GM21515 (cell line): ENCODE measurements at regions not wholly inside any gene's neighbourhood (a gene's known extent, or its start where the extent isn't known, plus 50 kb on each side); places are given as distances from the start of the nearest gene placed in this dataset.
"Not testable (repeated sequence)": the region's sequence is repeated elsewhere in the genome, so short reads cannot be mapped to it uniquely, and the experiment has no call there.

ENCODE experiments used
- ATAC-seq: cut with Tn5 transposase; IDR thresholded peaks from one replicate; pipeline ENCODE4 v1.9.1; 2021; ENCODE audit not compliant: unreplicated experiment

DNA sequence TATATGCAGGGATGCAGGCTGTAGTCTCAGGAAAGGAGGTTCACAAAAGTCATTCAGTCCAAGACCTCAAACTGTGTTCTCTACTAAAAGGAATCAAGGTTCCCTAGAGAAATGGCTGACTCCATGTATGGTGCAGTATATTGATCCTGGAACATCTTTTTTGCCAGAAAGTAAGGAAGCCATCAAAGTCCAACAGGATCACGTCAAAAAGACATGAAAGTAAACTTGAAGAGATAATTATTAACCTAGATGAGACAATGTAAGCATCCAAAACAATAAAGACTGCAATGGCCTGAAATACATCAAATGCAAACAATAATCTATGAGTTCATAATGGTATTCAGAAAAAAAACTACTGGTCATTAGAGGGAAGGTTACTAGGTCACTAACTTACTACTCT is 115.6 kb upstream of the FABP2 start:
- ATAC-seq, result not testable (repeated sequence)

DNA sequence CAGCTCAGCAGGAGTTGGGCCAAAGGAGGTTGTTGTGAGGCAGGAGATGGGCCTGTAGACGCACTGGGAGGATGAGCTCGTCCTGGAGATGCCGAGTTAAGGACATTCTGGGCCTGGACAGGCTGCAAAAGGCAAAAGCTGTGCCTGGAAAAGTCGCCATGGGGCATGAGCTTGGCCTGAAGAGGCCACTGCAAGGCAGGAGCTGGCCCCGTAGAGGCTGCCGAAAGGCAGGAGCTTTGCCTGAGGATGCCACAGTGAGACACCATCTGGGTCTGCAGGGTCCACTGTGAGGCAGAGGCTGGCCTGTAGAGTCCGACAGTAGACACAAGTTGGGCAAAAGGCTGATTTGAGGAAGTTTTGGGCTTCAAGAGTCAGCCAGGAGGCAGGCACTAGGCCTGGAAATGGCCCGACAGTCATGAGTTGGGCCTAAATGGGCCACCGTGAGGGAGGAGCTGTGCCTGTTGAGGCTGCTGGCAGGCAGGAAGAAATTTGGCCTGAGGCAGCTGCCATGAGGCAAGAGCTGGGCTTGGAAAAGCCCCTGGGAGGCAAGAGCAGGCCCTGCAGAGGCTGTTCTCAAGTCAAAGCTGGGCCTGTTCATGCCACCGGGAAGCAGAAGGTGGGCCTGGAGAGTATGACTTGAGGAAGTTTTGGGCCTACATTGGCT is 86.8 kb upstream of the FABP2 start:
- not testable (repeated sequence) for ATAC-seq

DNA sequence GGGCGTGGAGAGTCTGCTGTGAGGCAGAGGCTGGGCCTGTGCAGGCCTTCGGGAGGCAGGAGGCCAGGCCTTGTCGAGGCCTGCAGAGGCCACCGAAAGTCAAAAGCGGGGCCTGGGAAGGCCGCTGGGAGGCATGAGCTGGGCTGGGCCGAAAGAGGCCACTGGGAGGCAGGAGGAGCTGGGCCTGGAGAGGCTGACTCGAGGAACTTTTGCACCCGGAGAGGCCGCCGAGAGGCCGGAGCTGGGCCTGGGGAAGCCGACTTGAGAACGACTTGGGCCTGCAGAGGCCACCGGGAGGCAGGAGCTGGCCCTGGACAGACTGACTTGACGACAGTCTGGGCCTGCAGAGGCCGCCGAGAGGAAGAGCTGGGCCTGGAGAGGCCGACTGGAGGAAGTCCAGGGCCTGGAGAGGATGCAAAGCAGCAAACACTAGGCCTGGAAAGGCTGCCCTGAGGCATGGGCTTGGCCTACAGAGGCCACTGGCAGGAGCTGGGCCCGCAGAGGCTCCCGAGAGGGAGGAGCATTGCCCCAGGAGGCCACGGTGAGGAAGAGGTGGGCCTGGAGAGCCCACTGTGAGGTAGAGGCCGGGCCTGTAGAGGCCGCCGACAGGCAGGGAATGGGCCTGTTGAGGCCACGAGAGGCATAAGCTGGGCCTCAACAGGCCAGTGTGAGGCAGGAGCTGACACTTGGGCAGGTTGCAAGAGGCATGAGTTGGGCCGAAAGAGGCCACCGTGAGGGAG is 85.0 kb upstream of the FABP2 start:
- ATAC-seq, result not testable (repeated sequence)

DNA sequence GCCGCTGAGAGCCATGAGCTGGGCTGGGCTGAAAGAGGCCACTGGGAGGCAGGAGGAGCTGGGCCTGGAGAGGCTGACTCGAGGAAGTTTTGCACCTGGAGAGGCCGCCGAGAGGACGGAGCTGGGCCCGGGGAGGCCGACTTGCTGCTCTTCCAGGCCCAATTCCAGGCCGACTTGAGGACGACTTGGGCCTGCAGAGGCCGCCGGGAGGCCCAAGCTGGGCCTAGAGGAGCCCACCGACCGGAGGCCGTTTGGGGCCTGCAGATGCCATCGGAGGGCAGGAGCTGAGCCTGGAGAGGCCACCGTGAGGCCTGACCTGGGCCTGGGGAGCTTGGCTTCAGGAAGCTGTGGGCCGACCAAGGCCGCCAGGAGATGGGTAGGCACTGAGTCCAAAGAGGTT is 84.1 kb upstream of the FABP2 start:
- ATAC-seq, result not testable (repeated sequence)

DNA sequence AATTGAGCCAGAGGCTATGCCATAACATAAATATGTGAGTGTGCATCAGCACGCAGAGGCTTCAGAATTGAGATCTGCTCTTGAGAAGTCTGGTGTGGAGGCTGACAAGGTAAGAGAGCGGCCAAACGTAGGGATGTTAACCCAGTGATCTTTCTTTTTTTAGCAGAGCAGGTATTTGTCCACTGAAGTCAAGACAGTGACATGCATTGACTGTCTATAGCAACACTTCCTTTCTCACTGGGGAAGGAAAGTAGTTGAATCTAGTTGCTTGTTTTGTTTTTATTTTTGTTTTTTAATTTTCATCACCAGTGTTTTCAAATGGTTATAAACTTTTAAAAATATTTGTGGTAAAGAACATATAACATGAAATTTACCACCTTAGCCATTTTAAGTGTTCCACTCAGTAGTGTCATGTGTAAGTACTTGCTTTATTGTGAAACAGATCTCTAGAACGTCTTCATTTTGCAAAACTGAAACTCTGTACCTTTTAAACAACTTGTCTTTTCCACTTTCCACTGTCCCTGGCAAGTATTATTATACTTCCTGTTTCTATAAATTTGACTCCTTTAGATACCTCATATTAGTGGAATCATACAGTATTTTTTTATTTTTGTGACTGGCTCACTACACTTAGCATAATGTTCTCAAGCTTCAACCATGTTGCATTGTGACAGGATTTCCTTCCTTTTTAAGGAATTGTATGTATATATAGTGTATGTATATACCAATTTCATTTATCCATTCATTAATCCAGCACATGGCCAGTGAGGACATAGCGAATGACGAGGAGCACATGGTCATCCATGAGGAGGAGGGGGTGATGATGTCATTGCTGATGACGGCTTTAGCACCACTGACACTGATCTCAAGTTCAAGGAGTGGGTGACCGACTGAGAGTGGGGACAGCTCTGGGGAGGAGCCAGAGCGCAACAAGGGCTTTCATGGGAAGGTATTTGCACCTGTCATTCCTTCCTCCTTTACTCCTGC is 80.7 kb upstream of the FABP2 start:
- peak; percentile 92 for ATAC-seq

DNA sequence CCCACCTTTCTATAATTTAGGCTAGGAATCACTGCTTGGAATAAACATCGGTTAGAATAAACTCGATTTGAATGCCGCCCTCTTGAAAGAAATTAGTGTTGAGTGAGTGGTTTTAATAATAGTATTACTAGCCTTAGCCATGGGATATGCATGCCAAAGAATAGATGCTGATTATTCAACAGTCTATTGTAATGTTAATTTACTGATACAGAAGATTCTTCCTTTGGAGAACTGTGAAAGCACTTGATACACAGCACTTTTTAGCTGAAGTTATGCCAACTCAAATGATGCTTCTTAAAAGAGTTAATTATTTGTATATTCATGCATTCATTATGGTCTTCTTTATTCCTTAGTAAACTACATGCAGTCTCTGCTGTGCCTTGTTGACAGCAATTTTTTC is 73.8 kb upstream of the FABP2 start:
- ATAC-seq, result not testable (repeated sequence)

DNA sequence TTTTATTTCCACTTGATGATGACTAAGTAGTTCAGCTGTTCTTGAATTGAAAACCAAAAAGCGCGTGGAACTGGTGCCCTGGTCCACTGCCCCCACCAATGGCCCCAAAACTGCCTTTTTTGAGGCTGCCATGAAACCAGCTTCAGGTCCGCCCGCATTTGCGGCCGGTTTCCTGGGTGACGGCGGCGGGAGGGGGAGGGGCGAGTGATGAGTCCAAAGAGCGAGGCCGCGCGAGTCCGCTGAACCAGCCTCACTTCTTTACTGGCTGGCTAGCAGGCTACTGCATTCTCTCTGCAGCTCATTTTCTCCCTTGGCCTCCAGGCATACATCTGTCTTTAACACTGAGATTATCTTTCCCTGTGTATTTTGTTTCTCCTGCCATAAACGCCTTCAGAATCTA is 72.9 kb upstream of the FABP2 start:
- ATAC-seq, result no peak

DNA sequence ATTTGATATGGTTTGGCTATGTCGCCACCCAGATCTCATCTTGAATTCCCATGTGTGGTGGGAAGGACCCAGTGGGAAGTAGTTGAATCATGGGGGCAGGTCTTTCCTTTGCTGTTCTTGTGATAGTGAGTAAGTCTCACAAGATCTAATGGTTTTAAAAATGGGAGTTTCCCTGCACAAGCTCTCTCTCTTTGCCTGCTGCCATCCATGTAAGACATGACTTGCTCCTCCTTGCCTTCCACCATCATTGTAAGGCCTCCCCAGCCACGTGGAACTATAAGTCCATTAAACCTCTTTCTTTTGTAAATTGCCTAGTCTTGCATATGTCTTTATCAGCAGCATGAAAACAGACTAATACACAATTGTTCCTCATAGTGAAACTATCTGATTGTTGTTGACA is 66.9 kb upstream of the FABP2 start:
- not testable (repeated sequence) for ATAC-seq

DNA sequence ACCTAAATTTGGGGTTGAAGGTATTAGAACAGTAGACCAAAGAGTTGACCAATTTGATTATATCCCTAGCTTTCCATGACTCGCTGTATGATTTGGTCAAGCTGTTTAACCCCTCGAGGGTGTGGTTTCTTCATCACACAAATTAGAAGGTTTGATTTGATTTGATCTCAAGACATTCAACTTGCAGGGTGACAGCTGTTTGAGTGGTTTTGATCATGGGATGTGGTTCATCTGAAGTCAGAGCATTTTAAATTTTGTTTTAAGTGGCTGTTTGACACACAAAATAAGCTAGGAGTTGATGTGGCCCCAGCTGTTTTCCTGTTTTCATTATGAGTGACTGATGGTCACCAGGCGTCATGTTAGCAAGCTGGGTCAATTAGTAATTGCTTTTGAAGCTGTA is 52.7 kb upstream of the FABP2 start:
- not testable (repeated sequence) for ATAC-seq

DNA sequence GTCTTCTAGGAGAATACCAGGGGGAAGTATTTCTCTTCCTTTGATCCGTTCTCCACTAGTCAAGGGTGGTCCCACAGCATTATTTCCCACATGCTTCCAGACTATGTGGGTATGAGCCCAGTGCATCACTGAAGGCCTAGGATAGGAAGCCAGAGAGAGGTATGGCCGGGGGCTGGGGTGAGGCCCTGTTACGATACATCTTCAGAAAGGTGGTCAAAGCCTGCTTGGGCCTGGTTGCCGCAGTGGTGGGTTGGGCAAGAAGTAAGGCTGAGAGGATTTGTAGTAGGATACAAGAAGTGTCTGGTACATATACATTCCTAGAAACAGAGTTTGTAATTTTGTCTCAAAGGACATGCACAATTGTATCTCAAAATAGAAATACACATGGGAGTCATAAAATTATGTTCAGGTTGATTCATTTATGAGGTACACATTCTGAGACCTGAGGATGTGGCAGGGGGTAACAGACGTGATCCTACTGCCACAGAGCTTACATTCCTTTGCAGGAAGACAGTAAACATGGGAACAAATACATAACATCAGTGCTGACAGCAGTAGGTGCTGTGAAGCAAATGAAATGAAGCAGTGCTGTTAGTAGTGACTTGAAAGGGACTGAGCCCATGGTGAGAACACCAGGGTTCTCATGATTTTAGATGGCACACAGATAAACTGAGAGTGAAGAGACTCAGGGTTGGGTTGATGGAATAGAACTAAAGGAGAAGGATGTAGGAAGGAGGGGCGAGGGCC is 50.6 kb upstream of the FABP2 start:
- ATAC-seq, result not testable (repeated sequence)
